ENCODE measurements at regions not wholly inside any gene's neighbourhood (a gene's known extent, or its start where the extent isn't known, plus 50 kb on each side); places are given as distances from the start of the nearest gene placed in this dataset.

GRCh38 chr22:48222742-48223487 is 1460.5 kb downstream of the TBC1D22A start:
- H3K4me3 ChIP-seq (ENCODE audit: low read length) = no peak overlapping the region
- TF ChIP-seq, protein P1, sequence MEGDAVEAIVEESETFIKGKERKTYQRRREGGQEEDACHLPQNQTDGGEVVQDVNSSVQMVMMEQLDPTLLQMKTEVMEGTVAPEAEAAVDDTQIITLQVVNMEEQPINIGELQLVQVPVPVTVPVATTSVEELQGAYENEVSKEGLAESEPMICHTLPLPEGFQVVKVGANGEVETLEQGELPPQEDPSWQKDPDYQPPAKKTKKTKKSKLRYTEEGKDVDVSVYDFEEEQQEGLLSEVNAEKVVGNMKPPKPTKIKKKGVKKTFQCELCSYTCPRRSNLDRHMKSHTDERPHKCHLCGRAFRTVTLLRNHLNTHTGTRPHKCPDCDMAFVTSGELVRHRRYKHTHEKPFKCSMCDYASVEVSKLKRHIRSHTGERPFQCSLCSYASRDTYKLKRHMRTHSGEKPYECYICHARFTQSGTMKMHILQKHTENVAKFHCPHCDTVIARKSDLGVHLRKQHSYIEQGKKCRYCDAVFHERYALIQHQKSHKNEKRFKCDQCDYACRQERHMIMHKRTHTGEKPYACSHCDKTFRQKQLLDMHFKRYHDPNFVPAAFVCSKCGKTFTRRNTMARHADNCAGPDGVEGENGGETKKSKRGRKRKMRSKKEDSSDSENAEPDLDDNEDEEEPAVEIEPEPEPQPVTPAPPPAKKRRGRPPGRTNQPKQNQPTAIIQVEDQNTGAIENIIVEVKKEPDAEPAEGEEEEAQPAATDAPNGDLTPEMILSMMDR (IDR thresholded peaks at IDR 0.05; ENCODE audit: insufficient read depth, low read depth, low read length, missing control alignments) = no peak
- DNase-seq (ENCODE audit: low read depth) = no peak

- TF ChIP-seq, protein P1 (IDR thresholded peaks at IDR 0.05; ENCODE audit: insufficient read depth, low read depth, low read length, missing control alignments) = no peak
- no peak overlapping the region for H3K4me3 ChIP-seq (ENCODE audit: low read length)
- no peak for DNase-seq (ENCODE audit: low read depth)
These were observed 1456.5 kb downstream of the TBC1D22A start for GRCh38 chr22:48218889-48219420.

- H3K4me3 ChIP-seq (ENCODE audit: low read length) = no peak overlapping the region
- DNase-seq (ENCODE audit: low read depth) = no peak
- TF ChIP-seq, protein P1 (IDR thresholded peaks at IDR 0.05; ENCODE audit: insufficient read depth, low read depth, low read length, missing control alignments) = no peak
These were observed 1455.1 kb downstream of the TBC1D22A start for GRCh38 chr22:48217596-48217995.

- TF ChIP-seq, protein P1 (IDR thresholded peaks at IDR 0.05; ENCODE audit: insufficient read depth, low read depth, low read length, missing control alignments) = no peak
- no peak overlapping the region for H3K4me3 ChIP-seq (ENCODE audit: low read length)
- DNase-seq (ENCODE audit: low read depth) = no peak
These were observed 1450.3 kb downstream of the TBC1D22A start for GRCh38 chr22:48212727-48213126.

DNA sequence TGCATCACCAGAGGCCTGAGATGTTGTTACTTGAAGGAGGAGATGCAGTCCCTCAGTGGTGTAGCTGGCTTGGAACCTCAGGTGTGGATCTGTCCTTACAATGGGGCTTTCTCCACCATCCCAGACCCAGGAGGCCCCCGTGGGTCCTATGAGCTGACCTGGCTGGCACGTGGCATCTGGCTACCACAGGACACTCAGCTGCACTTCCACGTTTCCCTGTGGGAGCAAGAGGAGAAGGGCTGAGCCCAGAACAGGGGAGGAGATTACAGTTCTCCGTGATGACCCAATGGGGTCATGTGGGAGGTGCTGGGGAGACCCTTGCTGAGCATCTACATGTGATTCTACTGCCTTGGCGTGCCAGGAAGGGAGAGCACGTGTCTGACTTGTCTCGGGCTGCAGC is 1448.4 kb downstream of the TBC1D22A start:
- H3K4me3 ChIP-seq (ENCODE audit: low read length) = no peak overlapping the region
- TF ChIP-seq, protein P1 (IDR thresholded peaks at IDR 0.05; ENCODE audit: insufficient read depth, low read depth, low read length, missing control alignments) = no peak

GRCh38 chr22:48210198-48210580 is 1447.7 kb downstream of the TBC1D22A start:
- no peak for DNase-seq (ENCODE audit: low read depth)
- H3K4me3 ChIP-seq (ENCODE audit: low read length) = no peak overlapping the region
- TF ChIP-seq, protein P1 (IDR thresholded peaks at IDR 0.05; ENCODE audit: insufficient read depth, low read depth, low read length, missing control alignments) = no peak

More for the DNA sequence above, 1448.4 kb downstream of the TBC1D22A start:
- no peak for DNase-seq (ENCODE audit: low read depth)

All from epithelial cell of esophagus (primary cell).